HEK293 (cell line): ENCODE measurements at regions not wholly inside any gene's neighbourhood (a gene's known extent, or its start where the extent isn't known, plus 50 kb on each side); places are given as distances from the start of the nearest gene placed in this dataset.
"Not testable (repeated sequence)": the region's sequence is repeated elsewhere in the genome, so short reads cannot be mapped to it uniquely, and the experiment has no call there.

Source experiments
- ZBTB1 ChIP-seq: fragments of 450-650 bp; formaldehyde crosslinking; IDR thresholded peaks from 2 replicates; pipeline ENCODE4 v1.5.1; 2016; ENCODE audit warnings: missing biosample characterization, missing genetic modification characterization
- ZNF121 ChIP-seq: fragments of 450-650 bp; formaldehyde crosslinking; IDR thresholded peaks from 2 replicates; pipeline ENCODE4 v1.5.1; 2016; ENCODE audit warnings: missing biosample characterization, missing genetic modification characterization
- ZNF132 ChIP-seq: fragments of 450-650 bp; formaldehyde crosslinking; IDR thresholded peaks from 2 replicates; pipeline ENCODE4 v1.5.1; 2017; ENCODE audit warnings: missing biosample characterization, missing genetic modification characterization, borderline replicate concordance
- ZNF37A ChIP-seq: fragments of 450-650 bp; IDR thresholded peaks from 2 replicates; pipeline ENCODE4 v1.5.1; 2018; ENCODE audit warnings: missing biosample characterization, missing genetic modification characterization
- ZNF416 ChIP-seq: fragments of 450-650 bp; formaldehyde crosslinking; IDR thresholded peaks from 2 replicates; pipeline ENCODE4 v1.5.1; 2016; ENCODE audit warnings: missing biosample characterization, missing genetic modification characterization
- TF ChIP-seq, protein P1 (sequence below): fragments of 450-650 bp; formaldehyde crosslinking; IDR thresholded peaks from 2 replicates; pipeline ENCODE4 v1.5.1; 2016; ENCODE audit warnings: missing biosample characterization, missing genetic modification characterization

DNA sequence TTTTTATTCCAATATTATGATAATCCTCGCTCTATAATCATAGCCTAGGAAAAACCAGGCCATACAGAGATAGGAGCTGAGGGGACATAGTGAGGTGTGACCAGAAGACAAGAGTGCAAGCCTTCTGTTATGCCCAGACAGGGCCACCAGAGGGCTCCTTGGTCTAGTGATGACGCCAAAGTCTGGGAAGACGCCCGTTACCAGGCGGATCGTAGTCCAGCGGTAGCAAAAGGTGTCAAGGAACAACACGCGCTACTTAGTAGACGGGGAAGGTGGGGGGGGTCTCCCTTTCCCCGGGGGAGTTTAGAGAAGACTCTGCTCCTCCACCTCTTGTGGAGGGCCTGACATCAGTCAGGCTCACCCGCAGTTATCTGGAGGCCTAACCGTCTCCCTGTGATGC lies 253.8 kb upstream of the RGPD4 start:
- not testable (repeated sequence) for TF ChIP-seq ZNF121; ZNF416 (tag by site-specific recombination); ZNF132 (tag by site-specific recombination); ZNF37A (tag by site-specific recombination); ZBTB1 (tag by site-specific recombination)
- TF ChIP-seq, protein P1, sequence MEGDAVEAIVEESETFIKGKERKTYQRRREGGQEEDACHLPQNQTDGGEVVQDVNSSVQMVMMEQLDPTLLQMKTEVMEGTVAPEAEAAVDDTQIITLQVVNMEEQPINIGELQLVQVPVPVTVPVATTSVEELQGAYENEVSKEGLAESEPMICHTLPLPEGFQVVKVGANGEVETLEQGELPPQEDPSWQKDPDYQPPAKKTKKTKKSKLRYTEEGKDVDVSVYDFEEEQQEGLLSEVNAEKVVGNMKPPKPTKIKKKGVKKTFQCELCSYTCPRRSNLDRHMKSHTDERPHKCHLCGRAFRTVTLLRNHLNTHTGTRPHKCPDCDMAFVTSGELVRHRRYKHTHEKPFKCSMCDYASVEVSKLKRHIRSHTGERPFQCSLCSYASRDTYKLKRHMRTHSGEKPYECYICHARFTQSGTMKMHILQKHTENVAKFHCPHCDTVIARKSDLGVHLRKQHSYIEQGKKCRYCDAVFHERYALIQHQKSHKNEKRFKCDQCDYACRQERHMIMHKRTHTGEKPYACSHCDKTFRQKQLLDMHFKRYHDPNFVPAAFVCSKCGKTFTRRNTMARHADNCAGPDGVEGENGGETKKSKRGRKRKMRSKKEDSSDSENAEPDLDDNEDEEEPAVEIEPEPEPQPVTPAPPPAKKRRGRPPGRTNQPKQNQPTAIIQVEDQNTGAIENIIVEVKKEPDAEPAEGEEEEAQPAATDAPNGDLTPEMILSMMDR (tag by site-specific recombination), result not testable (repeated sequence)
